IMR-90 (cell line): ENCODE measurements at regions not wholly inside any gene's neighbourhood (a gene's known extent, or its start where the extent isn't known, plus 50 kb on each side); places are given as distances from the start of the nearest gene placed in this dataset.

Experiments used
- ATAC-seq: fragments of 200-7000 bp; cut with Tn5 transposase; 2 replicates; pipeline ENCODE4 v1.9.1; 2020; ENCODE audit warnings: low read depth, mild to moderate bottlenecking, moderate library complexity
- BruUV-seq: library from RNA; stranded (reverse); fragments of 400-500 nt; replicated peaks from 2 replicates; lab custom pipeline; 2021; lab: Mats Ljungman, UMichigan
- CTCF ChIA-PET: fragments of 300-600 bp; formaldehyde crosslinking; extraction: SDS; loops from one replicate; lab custom pipeline; 2021; ENCODE audit warnings: antibody characterized with exemption; lab: Yijun Ruan, JAX
- POLR2A ChIA-PET: fragments of 300-600 bp; sonication (Branson Sonifier 250); formaldehyde crosslinking; loops from one replicate; lab custom pipeline; 2022; ENCODE audit warnings: antibody characterized with exemption; ENCODE audit not compliant: unreplicated experiment; lab: Charles Lee
- DNase-seq: peaks from one replicate; pipeline ENCODE4 v3.0.0; 2013
- H2AFZ ChIP-seq: replicated peaks from 2 replicates; pipeline ENCODE3; 2013; ENCODE audit warnings: low read length, mild to moderate bottlenecking; ENCODE audit not compliant: poor library complexity
- H2AK5ac ChIP-seq: 2 replicates; pipeline ENCODE4 v1.6.1; 2013; ENCODE audit warnings: low read depth, low read length, inconsistent platforms
- H2AK9ac ChIP-seq: replicated peaks from 2 replicates; pipeline ENCODE3; 2013; ENCODE audit warnings: mild to moderate bottlenecking, low read depth, low read length, moderate library complexity; ENCODE audit not compliant: poor library complexity
- H2BK120ac ChIP-seq: 2 replicates; pipeline ENCODE4 v1.6.1; 2013; ENCODE audit warnings: low read depth, low read length, inconsistent platforms
- H2BK15ac ChIP-seq: 3 replicates; pipeline ENCODE4 v1.6.1; 2013; ENCODE audit warnings: low read depth, low read length, inconsistent platforms
- H2BK20ac ChIP-seq: 2 replicates; pipeline ENCODE4 v1.6.1; 2013; ENCODE audit warnings: low read depth, mild to moderate bottlenecking, inconsistent platforms, low read length, moderate library complexity
- H2BK5ac ChIP-seq: 2 replicates; pipeline ENCODE4 v1.6.1; 2013; ENCODE audit warnings: mild to moderate bottlenecking, low read depth, low read length, inconsistent platforms; ENCODE audit not compliant: poor library complexity, severe bottlenecking
- H3K14ac ChIP-seq: replicated peaks from 2 replicates; pipeline ENCODE4 v1.6.1; 2013; ENCODE audit warnings: low read depth, low read length, inconsistent platforms
- H3K18ac ChIP-seq: 2 replicates; pipeline ENCODE4 v1.6.1; 2013; ENCODE audit warnings: low read depth, low read length, control low read depth
- H3K23ac ChIP-seq: 2 replicates; pipeline ENCODE4 v1.6.1; 2013; ENCODE audit warnings: low read depth, low read length, inconsistent platforms
- H3K27ac ChIP-seq: 2 replicates; pipeline ENCODE4 v1.5.1; 2013; ENCODE audit warnings: mild to moderate bottlenecking, control low read depth, low read length; ENCODE audit not compliant: insufficient read depth
- H3K27me3 ChIP-seq: 2 replicates; pipeline ENCODE4 v1.6.1; 2013; ENCODE audit warnings: low read length; ENCODE audit not compliant: control insufficient read depth, insufficient read depth
- H3K36me3 ChIP-seq: 2 replicates; pipeline ENCODE4 v1.6.1; 2013; ENCODE audit warnings: low read length, mixed read lengths; ENCODE audit not compliant: control insufficient read depth, insufficient read depth
- H3K4ac ChIP-seq: 2 replicates; pipeline ENCODE4 v1.6.1; 2013; ENCODE audit warnings: low read depth, low read length, inconsistent platforms
- H3K4me1 ChIP-seq: 2 replicates; pipeline ENCODE4 v1.6.1; 2013; ENCODE audit warnings: low read length, mixed read lengths; ENCODE audit not compliant: control insufficient read depth, insufficient read depth
- H3K4me2 ChIP-seq: 2 replicates; pipeline ENCODE4 v1.6.1; 2013; ENCODE audit warnings: low read depth, mild to moderate bottlenecking, control low read depth, low read length, moderate library complexity
- H3K4me3 ChIP-seq: 2 replicates; pipeline ENCODE4 v1.5.1; 2013; ENCODE audit warnings: low read depth, mild to moderate bottlenecking, control low read depth, low read length, moderate library complexity; ENCODE audit not compliant: insufficient read depth
- H3K56ac ChIP-seq: 2 replicates; pipeline ENCODE4 v1.6.1; 2013; ENCODE audit warnings: low read length, inconsistent platforms; ENCODE audit not compliant: insufficient read depth; ENCODE audit errors: extremely low read depth
- H3K79me1 ChIP-seq, 2 experiments: 2 replicates each; pipeline ENCODE4 v1.6.1; 2013; ENCODE audit warnings: low read length in 2 of 2, inconsistent platforms in 1 of 2, low read depth in 1 of 2
- H3K9ac ChIP-seq: 2 replicates; pipeline ENCODE4 v1.6.1; 2013; ENCODE audit warnings: low read depth, low read length, control low read depth
- H3K9me1 ChIP-seq: 2 replicates; pipeline ENCODE4 v1.6.1; 2013; ENCODE audit warnings: low read length, inconsistent platforms; ENCODE audit not compliant: insufficient read depth
- H3K9me3 ChIP-seq: 2 replicates; pipeline ENCODE4 v1.6.1; 2013; ENCODE audit warnings: low read length; ENCODE audit not compliant: control insufficient read depth, insufficient read depth
- H4K20me1 ChIP-seq: 2 replicates; pipeline ENCODE4 v1.6.1; 2013; ENCODE audit warnings: low read length, inconsistent platforms; ENCODE audit not compliant: insufficient read depth
- H4K5ac ChIP-seq: 2 replicates; pipeline ENCODE4 v1.6.1; 2013; ENCODE audit warnings: mild to moderate bottlenecking, low read depth, low read length, control low read depth
- H4K8ac ChIP-seq, 2 experiments: 2 replicates each; pipeline ENCODE4 v1.6.1; 2013; ENCODE audit warnings: low read depth in 2 of 2, low read length in 2 of 2, control low read depth in 1 of 2, inconsistent platforms in 1 of 2
- H4K91ac ChIP-seq: 2 replicates; pipeline ENCODE4 v1.6.1; 2013; ENCODE audit warnings: low read depth, low read length, inconsistent platforms; ENCODE audit not compliant: insufficient read depth
- BHLHE40 ChIP-seq: fragments of 150-350 bp; IDR thresholded peaks from 2 replicates; pipeline ENCODE4 v1.6.1; 2016; ENCODE audit warnings: mild to moderate bottlenecking, low read depth, low read length
- CEBPB ChIP-seq: IDR thresholded peaks from 2 replicates; pipeline ENCODE4 v1.6.1; 2012; ENCODE audit warnings: low read depth, low read length, improper control_type of control experiment
- CHD1 ChIP-seq: IDR thresholded peaks from 2 replicates; pipeline ENCODE4 v1.6.1; 2012; ENCODE audit warnings: low read depth, low read length, improper control_type of control experiment
- FOS ChIP-seq: fragments of 150-350 bp; IDR thresholded peaks from 2 replicates; pipeline ENCODE4 v1.6.1; 2016; ENCODE audit warnings: low read depth, low read length
- MAFK ChIP-seq: IDR thresholded peaks from 2 replicates; pipeline ENCODE4 v1.6.1; 2012; ENCODE audit warnings: low read depth, low read length, improper control_type of control experiment
- MAZ ChIP-seq: IDR thresholded peaks from 2 replicates; pipeline ENCODE4 v1.6.1; 2012; ENCODE audit warnings: low read depth, mild to moderate bottlenecking, low read length, improper control_type of control experiment, moderate library complexity, borderline replicate concordance
- MXI1 ChIP-seq: IDR thresholded peaks from 2 replicates; pipeline ENCODE4 v1.6.1; 2012; ENCODE audit warnings: low read depth, mild to moderate bottlenecking, low read length, moderate library complexity, borderline replicate concordance
- NFE2L2 ChIP-seq: fragments of 150-350 bp; IDR thresholded peaks from 2 replicates; pipeline ENCODE4 v1.6.1; 2016; ENCODE audit warnings: low read depth, mild to moderate bottlenecking, low read length
- POLR2A ChIP-seq: IDR thresholded peaks from 2 replicates; pipeline ENCODE4 v1.6.1; 2012; ENCODE audit warnings: mild to moderate bottlenecking, low read depth, low read length
- RAD21 ChIP-seq: IDR thresholded peaks from 2 replicates; pipeline ENCODE4 v1.6.1; 2012; ENCODE audit warnings: low read length, improper control_type of control experiment
- RCOR1 ChIP-seq: IDR thresholded peaks from 2 replicates; pipeline ENCODE4 v1.6.1; 2012; ENCODE audit warnings: mild to moderate bottlenecking, low read length, improper control_type of control experiment; ENCODE audit not compliant: insufficient replicate concordance
- RFX5 ChIP-seq: IDR thresholded peaks from 2 replicates; pipeline ENCODE4 v1.8.0; 2012; ENCODE audit warnings: low read depth, mild to moderate bottlenecking, low read length, moderate library complexity
- SMC3 ChIP-seq: fragments of 150-350 bp; IDR thresholded peaks from 2 replicates; pipeline ENCODE4 v1.6.1; 2016; ENCODE audit warnings: low read depth, mild to moderate bottlenecking, antibody characterized with exemption, low read length, moderate library complexity
- WGBS, 2 experiments: methylation state at CpG; one replicate each; pipeline versions ENCODE4 v1.1.5 to v1.1.7; 2013; ENCODE audit warnings: missing lambda C conversion rate in 2 of 2; ENCODE audit not compliant: insufficient read length in 1 of 2; ENCODE audit errors: extremely low coverage in 2 of 2; 5-methylcytosine and 5-hydroxymethylcytosine counted together
- dilution Hi-C: fragments of 300-500 bp; cut with HindIII; formaldehyde crosslinking; loops from one replicate; pipeline ENCODE4 v1.14.3; 2018; ENCODE audit warnings: low sequenced_read_pairs; ENCODE audit not compliant: unreplicated experiment
- in situ Hi-C: fragments of 300-500 bp; cut with MboI; formaldehyde crosslinking; loops from 3 replicates; pipeline ENCODE4 v1.14.3; 2019; ENCODE audit warnings: low sequenced_read_pairs, inconsistent platforms, mixed read lengths
- intact Hi-C: fragments of 100-400 bp; cut with micrococcal nuclease; formaldehyde crosslinking; loops from 2 replicates; pipeline ENCODE4 v1.10.0; 2022
- TF ChIP-seq, protein P1 (sequence below): fragments of 150-350 bp; IDR thresholded peaks from 2 replicates; pipeline ENCODE4 v1.6.1; 2016; ENCODE audit warnings: low read depth, mild to moderate bottlenecking, low read length, moderate library complexity, borderline replicate concordance
- TF ChIP-seq, protein P2 (sequence below): conservative IDR thresholded peaks from 2 replicates; pipeline ENCODE4 v1.5.1; 2012; ENCODE audit warnings: mild to moderate bottlenecking, low read depth, low read length, improper control_type of control experiment
- TF ChIP-seq, protein P3 (sequence below): fragments of 150-350 bp; IDR thresholded peaks from 2 replicates; pipeline ENCODE4 v1.6.1; 2017; ENCODE audit warnings: mild to moderate bottlenecking, antibody characterized with exemption, low read length, low read depth

DNA sequence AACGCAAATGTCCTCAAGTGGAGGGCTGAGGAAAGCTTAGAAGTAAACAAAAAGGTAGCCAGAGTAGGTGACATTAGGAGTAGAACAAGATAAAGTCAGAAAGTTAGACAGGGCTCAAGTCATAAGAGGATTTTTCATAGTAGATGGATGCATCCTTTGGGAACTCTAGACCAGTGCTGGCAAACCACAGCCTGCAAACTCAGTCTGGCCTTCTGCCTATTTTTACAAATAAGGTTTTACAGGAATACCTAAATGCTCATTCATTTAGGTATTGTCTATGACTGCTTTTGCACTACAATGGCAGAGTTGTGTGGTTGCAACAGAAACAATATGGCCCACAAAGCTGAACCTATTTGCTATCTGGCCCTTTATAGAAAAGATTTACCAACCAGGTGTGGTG is 116.0 kb upstream of the HMHB1 start:
- H3K79me1 ChIP-seq: no peaks in the 10 kb centered on the region
- H3K36me3 ChIP-seq: no peaks in the 10 kb centered on the region
- no peak overlapping the region for H3K23ac ChIP-seq
- no peak overlapping the region for H3K56ac ChIP-seq
- H4K91ac ChIP-seq: no peak overlapping the region
- no peak overlapping the region for H3K4ac ChIP-seq
- H2BK120ac ChIP-seq: no peak overlapping the region
- intact Hi-C loops (loop anchor here (10.0 kb wide), 1 partner anchor 449 kb away; no protein-coding TSS in a partner anchor), in situ Hi-C loops (no loop called here), dilution Hi-C loops (no loop called here)
- H4K20me1 ChIP-seq: no peaks in the 10 kb centered on the region
- H2BK15ac ChIP-seq: no peak overlapping the region
- no peak overlapping the region; the same call in 1 of the 2 replicates for H2BK20ac ChIP-seq
- H2AK5ac ChIP-seq: no peak overlapping the region
- no peak overlapping the region for H3K18ac ChIP-seq
- H3K4me3 ChIP-seq: no peak overlapping the region
- WGBS, 2 experiments: no CpG with 5 or more reads among the region's 1 CpG
- no peaks in the 10 kb centered on the region for H3K9me3 ChIP-seq
- no peak overlapping the region for H3K4me2 ChIP-seq
- H2BK5ac ChIP-seq: no peak overlapping the region
- H4K5ac ChIP-seq: no peak overlapping the region
- H3K14ac ChIP-seq: no peak overlapping the region; the same call in 1 of the 2 replicates
- DNase-seq (peak; percentile 28), ATAC-seq (no peak; the same call in 1 of the 2 replicates)
- H3K9me1 ChIP-seq: no peaks in the 10 kb centered on the region; the same call in 1 of the 2 replicates
- peaks cover 5% of the 10 kb centered on the region; the same call in 1 of the 2 replicates for H3K4me1 ChIP-seq
- no TSS peak for BruUV-seq
- H3K27ac ChIP-seq: no peak overlapping the region
- CTCF ChIA-PET: no interaction called here
- no peak overlapping the region for H2AK9ac ChIP-seq
- TF ChIP-seq, protein P1, sequence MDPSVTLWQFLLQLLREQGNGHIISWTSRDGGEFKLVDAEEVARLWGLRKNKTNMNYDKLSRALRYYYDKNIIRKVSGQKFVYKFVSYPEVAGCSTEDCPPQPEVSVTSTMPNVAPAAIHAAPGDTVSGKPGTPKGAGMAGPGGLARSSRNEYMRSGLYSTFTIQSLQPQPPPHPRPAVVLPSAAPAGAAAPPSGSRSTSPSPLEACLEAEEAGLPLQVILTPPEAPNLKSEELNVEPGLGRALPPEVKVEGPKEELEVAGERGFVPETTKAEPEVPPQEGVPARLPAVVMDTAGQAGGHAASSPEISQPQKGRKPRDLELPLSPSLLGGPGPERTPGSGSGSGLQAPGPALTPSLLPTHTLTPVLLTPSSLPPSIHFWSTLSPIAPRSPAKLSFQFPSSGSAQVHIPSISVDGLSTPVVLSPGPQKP: no peak
- TF ChIP-seq POLR2A: no peak
- TF ChIP-seq RFX5: no peak
- no peak for TF ChIP-seq MXI1
- no peak for TF ChIP-seq MAFK
- TF ChIP-seq, protein P2, sequence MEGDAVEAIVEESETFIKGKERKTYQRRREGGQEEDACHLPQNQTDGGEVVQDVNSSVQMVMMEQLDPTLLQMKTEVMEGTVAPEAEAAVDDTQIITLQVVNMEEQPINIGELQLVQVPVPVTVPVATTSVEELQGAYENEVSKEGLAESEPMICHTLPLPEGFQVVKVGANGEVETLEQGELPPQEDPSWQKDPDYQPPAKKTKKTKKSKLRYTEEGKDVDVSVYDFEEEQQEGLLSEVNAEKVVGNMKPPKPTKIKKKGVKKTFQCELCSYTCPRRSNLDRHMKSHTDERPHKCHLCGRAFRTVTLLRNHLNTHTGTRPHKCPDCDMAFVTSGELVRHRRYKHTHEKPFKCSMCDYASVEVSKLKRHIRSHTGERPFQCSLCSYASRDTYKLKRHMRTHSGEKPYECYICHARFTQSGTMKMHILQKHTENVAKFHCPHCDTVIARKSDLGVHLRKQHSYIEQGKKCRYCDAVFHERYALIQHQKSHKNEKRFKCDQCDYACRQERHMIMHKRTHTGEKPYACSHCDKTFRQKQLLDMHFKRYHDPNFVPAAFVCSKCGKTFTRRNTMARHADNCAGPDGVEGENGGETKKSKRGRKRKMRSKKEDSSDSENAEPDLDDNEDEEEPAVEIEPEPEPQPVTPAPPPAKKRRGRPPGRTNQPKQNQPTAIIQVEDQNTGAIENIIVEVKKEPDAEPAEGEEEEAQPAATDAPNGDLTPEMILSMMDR: no peak
- no peak for TF ChIP-seq FOS
- no peak for TF ChIP-seq RCOR1
- TF ChIP-seq CHD1: no peak
- TF ChIP-seq, protein P3, sequence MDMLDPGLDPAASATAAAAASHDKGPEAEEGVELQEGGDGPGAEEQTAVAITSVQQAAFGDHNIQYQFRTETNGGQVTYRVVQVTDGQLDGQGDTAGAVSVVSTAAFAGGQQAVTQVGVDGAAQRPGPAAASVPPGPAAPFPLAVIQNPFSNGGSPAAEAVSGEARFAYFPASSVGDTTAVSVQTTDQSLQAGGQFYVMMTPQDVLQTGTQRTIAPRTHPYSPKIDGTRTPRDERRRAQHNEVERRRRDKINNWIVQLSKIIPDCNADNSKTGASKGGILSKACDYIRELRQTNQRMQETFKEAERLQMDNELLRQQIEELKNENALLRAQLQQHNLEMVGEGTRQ: no peak
- no peak for TF ChIP-seq MAZ
- TF ChIP-seq SMC3: no peak
- no peak for TF ChIP-seq NFE2L2
- no peak for TF ChIP-seq BHLHE40
- no peak for TF ChIP-seq CEBPB
- TF ChIP-seq RAD21: no peak
- no peak overlapping the region for H2AFZ ChIP-seq
- POLR2A ChIA-PET: no interaction called here
- no peak overlapping the region for H4K8ac ChIP-seq
- H3K9ac ChIP-seq: no peak overlapping the region
- no peaks in the 10 kb centered on the region for H3K27me3 ChIP-seq
